ENCODE measurements at regions not wholly inside any gene's neighbourhood (a gene's known extent, or its start where the extent isn't known, plus 50 kb on each side); places are given as distances from the start of the nearest gene placed in this dataset.

- Histone ChIP-seq H3K9ac (ENCODE audit: low read depth, low read length) (no peak overlapping the region), H2BK5ac (ENCODE audit: low read depth, low read length, poor library complexity, severe bottlenecking) (no peak overlapping the region), H3K14ac (replicated peaks; ENCODE audit: low read depth, low read length) (no peak overlapping the region), H3K36me3 (ENCODE audit: control insufficient read depth, insufficient read depth, low read length) (no peaks in the 10 kb centered on the region), H2BK120ac (ENCODE audit: low read depth, low read length) (no peak overlapping the region), H3K4me3 (ENCODE audit: insufficient read depth, low read depth, low read length) (no peak overlapping the region), H4K8ac (ENCODE audit: low read depth in 2 of 2, low read length in 2 of 2) (no peak overlapping the region), H4K91ac (ENCODE audit: insufficient read depth, low read depth, low read length) (no peak overlapping the region), H3K56ac (ENCODE audit: extremely low read depth, insufficient read depth, low read length) (no peak overlapping the region), H3K23ac (ENCODE audit: low read depth, low read length) (no peak overlapping the region), H3K9me1 (ENCODE audit: insufficient read depth, low read length) (no peaks in the 10 kb centered on the region), H2BK20ac (ENCODE audit: low read depth, low read length) (no peak overlapping the region), H3K79me1 (ENCODE audit: low read depth in 1 of 2, low read length in 2 of 2) (no peaks in the 10 kb centered on the region), H3K27ac (ENCODE audit: insufficient read depth, low read length) (no peak overlapping the region), H2AK9ac (replicated peaks; ENCODE audit: low read depth, low read length, poor library complexity) (no peak overlapping the region), H2AK5ac (ENCODE audit: low read depth, low read length) (no peak overlapping the region), H3K4me1 (ENCODE audit: control insufficient read depth, insufficient read depth, low read length) (no peaks in the 10 kb centered on the region), H3K9me3 (ENCODE audit: control insufficient read depth, insufficient read depth, low read length) (no peaks in the 10 kb centered on the region), H3K4me2 (ENCODE audit: low read depth, low read length) (no peak overlapping the region), H3K4ac (ENCODE audit: low read depth, low read length) (no peak overlapping the region), H3K27me3 (ENCODE audit: control insufficient read depth, insufficient read depth, low read length) (no peaks in the 10 kb centered on the region), H2AFZ (replicated peaks; ENCODE audit: low read length, poor library complexity) (no peak overlapping the region), H4K20me1 (ENCODE audit: insufficient read depth, low read length) (no peaks in the 10 kb centered on the region), H2BK15ac (ENCODE audit: low read depth, low read length) (no peak overlapping the region), H4K5ac (ENCODE audit: low read depth, low read length) (no peak overlapping the region), H3K18ac (ENCODE audit: low read depth, low read length) (no peak overlapping the region)
- no TSS peak for BruUV-seq (replicated peaks)
- ATAC-seq (ENCODE audit: low read depth) (no peak), DNase-seq (no peak)
- no CpG with 5 or more reads among the region's 3 CpGs for WGBS, 2 experiments (ENCODE audit: extremely low coverage in 2 of 2, insufficient read length in 1 of 2)
- dilution Hi-C loops (cut with HindIII; ENCODE audit: low sequenced_read_pairs, unreplicated experiment) = no loop called here
- ChIA-PET POLR2A (ENCODE audit: unreplicated experiment) (no interaction called here), CTCF (no interaction called here)
- TF ChIP-seq CHD1 (IDR thresholded peaks at IDR 0.05; ENCODE audit: low read depth, low read length) (no peak), MAZ (IDR thresholded peaks at IDR 0.05; ENCODE audit: borderline replicate concordance, low read depth, low read length) (no peak), RAD21 (IDR thresholded peaks at IDR 0.05; ENCODE audit: low read length) (no peak), RFX5 (IDR thresholded peaks at IDR 0.05; ENCODE audit: low read depth, low read length) (no peak), NFE2L2 (IDR thresholded peaks at IDR 0.05; ENCODE audit: low read depth, low read length) (no peak), CEBPB (IDR thresholded peaks at IDR 0.05; ENCODE audit: low read depth, low read length) (no peak), FOS (IDR thresholded peaks at IDR 0.05; ENCODE audit: low read depth, low read length) (no peak), SMC3 (IDR thresholded peaks at IDR 0.05; ENCODE audit: low read depth, low read length) (no peak), MXI1 (IDR thresholded peaks at IDR 0.05; ENCODE audit: borderline replicate concordance, low read depth, low read length) (no peak), POLR2A (IDR thresholded peaks at IDR 0.05; ENCODE audit: low read depth, low read length) (no peak), MAFK (IDR thresholded peaks at IDR 0.05; ENCODE audit: low read depth, low read length) (no peak), BHLHE40 (IDR thresholded peaks at IDR 0.05; ENCODE audit: low read depth, low read length) (no peak), RCOR1 (IDR thresholded peaks at IDR 0.05; ENCODE audit: insufficient replicate concordance, low read length) (no peak)
- TF ChIP-seq, protein P1, sequence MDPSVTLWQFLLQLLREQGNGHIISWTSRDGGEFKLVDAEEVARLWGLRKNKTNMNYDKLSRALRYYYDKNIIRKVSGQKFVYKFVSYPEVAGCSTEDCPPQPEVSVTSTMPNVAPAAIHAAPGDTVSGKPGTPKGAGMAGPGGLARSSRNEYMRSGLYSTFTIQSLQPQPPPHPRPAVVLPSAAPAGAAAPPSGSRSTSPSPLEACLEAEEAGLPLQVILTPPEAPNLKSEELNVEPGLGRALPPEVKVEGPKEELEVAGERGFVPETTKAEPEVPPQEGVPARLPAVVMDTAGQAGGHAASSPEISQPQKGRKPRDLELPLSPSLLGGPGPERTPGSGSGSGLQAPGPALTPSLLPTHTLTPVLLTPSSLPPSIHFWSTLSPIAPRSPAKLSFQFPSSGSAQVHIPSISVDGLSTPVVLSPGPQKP (IDR thresholded peaks at IDR 0.05; ENCODE audit: borderline replicate concordance, low read depth, low read length) = no peak
- TF ChIP-seq, protein P2, sequence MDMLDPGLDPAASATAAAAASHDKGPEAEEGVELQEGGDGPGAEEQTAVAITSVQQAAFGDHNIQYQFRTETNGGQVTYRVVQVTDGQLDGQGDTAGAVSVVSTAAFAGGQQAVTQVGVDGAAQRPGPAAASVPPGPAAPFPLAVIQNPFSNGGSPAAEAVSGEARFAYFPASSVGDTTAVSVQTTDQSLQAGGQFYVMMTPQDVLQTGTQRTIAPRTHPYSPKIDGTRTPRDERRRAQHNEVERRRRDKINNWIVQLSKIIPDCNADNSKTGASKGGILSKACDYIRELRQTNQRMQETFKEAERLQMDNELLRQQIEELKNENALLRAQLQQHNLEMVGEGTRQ (IDR thresholded peaks at IDR 0.05; ENCODE audit: low read depth, low read length) = no peak
- TF ChIP-seq, protein P3, sequence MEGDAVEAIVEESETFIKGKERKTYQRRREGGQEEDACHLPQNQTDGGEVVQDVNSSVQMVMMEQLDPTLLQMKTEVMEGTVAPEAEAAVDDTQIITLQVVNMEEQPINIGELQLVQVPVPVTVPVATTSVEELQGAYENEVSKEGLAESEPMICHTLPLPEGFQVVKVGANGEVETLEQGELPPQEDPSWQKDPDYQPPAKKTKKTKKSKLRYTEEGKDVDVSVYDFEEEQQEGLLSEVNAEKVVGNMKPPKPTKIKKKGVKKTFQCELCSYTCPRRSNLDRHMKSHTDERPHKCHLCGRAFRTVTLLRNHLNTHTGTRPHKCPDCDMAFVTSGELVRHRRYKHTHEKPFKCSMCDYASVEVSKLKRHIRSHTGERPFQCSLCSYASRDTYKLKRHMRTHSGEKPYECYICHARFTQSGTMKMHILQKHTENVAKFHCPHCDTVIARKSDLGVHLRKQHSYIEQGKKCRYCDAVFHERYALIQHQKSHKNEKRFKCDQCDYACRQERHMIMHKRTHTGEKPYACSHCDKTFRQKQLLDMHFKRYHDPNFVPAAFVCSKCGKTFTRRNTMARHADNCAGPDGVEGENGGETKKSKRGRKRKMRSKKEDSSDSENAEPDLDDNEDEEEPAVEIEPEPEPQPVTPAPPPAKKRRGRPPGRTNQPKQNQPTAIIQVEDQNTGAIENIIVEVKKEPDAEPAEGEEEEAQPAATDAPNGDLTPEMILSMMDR (conservative IDR thresholded peaks at IDR 0.05; ENCODE audit: low read depth, low read length) = no peak
- intact Hi-C loops (cut with micrococcal nuclease) = no loop called here
- in situ Hi-C loops (cut with MboI; ENCODE audit: low sequenced_read_pairs) = no loop called here
Measured at GRCh38 chr13:90919153-90919552, 428.3 kb upstream of the MIR17HG start.

Data from IMR-90 (cell line).